Adrenal gland (tissue), 5 donors: ENCODE measurements at regions not wholly inside any gene's neighbourhood (a gene's known extent, or its start where the extent isn't known, plus 50 kb on each side); places are given as distances from the start of the nearest gene placed in this dataset.

Source experiments
- POLR2A ChIP-seq, 2 donors: fragments of 450-650 bp; IDR thresholded peaks; one replicate each; pipeline ENCODE4 v1.6.1; 2017; ENCODE audit warnings: antibody characterized with exemption in 2 of 2, mild to moderate bottlenecking in 2 of 2, moderate library complexity in 1 of 2
- TF ChIP-seq, protein P1 (sequence below), 6 experiments: fragments of 450-650 bp in 4 of 6; fragments of 200-600 bp in 2 of 6; sonication (generic) in 1 of 6; IDR thresholded peaks; 1 replicate in 5 of 6; 2 replicates in 1 of 6; pipeline versions ENCODE4 v1.5.1 to v1.8.0; 2016 to 2021; ENCODE audit warnings: antibody characterized with exemption in 6 of 6, mild to moderate bottlenecking in 2 of 6, moderate library complexity in 1 of 6
- donor health status: DM: no; HTN: no; CAD: no.

- TF ChIP-seq POLR2A (IDR thresholded peaks at IDR 0.05) = no peak
- TF ChIP-seq, protein P1, sequence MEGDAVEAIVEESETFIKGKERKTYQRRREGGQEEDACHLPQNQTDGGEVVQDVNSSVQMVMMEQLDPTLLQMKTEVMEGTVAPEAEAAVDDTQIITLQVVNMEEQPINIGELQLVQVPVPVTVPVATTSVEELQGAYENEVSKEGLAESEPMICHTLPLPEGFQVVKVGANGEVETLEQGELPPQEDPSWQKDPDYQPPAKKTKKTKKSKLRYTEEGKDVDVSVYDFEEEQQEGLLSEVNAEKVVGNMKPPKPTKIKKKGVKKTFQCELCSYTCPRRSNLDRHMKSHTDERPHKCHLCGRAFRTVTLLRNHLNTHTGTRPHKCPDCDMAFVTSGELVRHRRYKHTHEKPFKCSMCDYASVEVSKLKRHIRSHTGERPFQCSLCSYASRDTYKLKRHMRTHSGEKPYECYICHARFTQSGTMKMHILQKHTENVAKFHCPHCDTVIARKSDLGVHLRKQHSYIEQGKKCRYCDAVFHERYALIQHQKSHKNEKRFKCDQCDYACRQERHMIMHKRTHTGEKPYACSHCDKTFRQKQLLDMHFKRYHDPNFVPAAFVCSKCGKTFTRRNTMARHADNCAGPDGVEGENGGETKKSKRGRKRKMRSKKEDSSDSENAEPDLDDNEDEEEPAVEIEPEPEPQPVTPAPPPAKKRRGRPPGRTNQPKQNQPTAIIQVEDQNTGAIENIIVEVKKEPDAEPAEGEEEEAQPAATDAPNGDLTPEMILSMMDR (IDR thresholded peaks at IDR 0.05) = no peak
These were observed 260.8 kb upstream of the NCAM2 start for GRCh38 chr21:20737227-20737913.
